Inflammatory macrophage treated with lipopolysaccharide for 4 hours (primary cell): ENCODE measurements at regions not wholly inside any gene's neighbourhood (a gene's known extent, or its start where the extent isn't known, plus 50 kb on each side); places are given as distances from the start of the nearest gene placed in this dataset.

Experiments
- DNase-seq: peaks from one replicate; pipeline ENCODE4 v3.0.0-alpha.2; 2020

DNA sequence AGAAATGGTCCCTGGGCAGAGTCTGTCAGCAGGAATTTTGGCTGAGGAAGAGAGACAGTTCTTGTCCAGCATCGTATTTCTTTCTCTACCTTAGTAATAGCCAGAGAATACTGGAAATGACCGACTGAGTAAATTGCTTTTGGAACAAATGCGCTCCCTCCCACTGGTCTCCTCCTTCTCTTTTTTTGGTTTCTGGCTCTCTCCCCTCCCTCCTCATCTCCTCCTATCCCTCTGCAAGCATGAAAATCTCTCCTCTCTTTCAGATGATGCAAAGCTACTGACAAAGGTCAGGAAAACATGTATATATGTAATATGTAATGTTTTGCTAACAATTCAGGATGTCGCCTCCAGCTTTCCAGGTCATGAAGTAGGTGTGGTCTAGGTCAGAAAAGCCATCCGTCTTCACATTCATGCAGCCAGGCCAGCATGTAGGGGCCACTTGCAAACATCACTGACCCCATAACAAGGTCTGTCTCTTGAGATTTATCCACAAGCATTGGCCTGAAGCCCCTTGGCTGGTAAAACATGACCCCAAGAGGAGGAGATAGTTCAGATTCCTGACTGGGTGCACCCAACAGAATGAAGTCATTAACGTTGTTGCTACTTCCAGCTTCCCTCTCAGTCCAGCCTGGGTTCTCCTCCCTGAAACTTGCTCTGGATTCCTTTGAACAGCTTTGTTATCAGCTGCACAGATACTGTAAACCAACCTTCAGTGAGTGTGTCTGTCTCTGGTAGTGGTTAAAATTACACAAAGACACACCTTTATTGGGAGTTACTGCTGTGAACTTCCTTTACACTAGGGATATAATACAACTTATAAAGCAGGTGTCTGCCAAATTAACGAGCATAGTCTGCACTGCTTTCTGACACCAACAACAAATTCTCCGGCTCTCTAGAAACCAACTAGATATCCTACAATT, 864.4 kb upstream of the KLHL29 start:
- no peak for DNase-seq

DNA sequence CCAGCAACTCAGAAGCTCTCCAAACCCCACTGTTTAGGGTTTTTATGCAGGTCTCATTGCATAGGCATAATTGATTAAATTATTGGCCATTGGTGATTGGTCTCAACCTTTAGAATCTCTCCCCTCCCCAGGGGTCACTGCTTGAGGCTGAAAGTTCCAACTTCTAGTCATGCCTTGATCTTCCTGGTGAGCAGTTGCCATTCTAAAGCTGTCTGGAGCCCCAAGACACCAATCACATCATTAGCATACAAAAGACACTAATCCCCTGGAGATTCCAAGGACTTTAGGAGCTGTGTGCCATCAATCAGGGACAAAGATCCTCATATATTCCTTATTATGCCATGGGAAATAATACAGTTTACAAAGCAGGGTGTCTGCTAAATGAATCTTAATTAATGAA, 863.4 kb upstream of the KLHL29 start:
- no peak for DNase-seq

DNA sequence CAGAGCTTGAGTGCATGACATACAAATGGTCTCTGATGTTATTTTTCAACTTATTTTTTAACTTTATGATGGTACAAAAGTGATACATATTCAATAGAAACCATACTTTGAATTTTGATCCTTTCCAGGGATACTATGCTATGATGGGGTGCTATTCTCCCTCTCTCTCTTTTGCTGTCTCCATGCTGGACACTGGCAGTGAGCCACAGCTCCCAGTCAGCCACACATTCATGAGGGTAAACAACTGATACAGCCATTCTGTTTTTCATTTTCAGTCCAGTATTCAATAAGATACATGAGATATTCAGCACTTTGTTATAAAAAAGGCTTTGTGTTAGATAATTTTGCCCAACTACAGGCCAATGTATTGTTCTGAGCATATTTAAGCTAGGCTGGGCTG, 859.3 kb upstream of the KLHL29 start:
- no peak for DNase-seq

DNA sequence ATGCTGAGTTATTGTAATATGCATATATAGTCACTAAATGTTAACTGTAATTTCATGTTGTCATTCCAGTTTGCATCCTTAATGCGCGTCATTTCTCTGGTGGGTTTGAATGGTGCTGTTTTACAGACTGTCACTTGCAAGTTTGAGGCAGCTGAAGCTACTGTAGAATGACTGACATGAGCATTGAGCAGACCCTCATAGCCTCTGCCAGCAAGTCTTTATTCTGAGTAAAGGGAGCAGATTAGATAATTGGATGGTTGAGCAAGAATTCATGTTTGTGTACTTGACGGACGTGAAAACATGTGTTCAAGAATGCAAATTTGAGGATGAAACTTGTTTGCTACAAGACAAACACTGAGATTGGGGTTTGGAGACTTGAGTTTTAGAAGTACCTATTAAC, 854.8 kb upstream of the KLHL29 start:
- no peak for DNase-seq

DNA sequence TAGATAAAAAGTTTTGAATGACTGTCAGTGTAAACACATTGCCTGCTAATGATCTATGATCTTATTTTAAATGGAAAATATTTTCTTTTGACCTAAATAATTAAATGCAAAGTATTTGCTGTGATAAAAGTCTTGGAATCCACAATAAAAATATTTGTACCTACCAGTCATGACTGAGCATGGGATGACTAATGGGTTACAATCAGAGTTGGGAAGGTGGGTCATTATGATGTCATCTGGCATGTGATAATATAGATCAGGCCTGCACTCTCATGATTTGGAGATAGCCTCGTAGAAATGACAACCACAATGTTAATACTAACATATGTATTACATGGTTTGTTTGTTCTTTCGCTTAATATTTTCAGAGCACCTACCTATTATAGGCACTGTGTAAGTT, 848.8 kb upstream of the KLHL29 start:
- no peak for DNase-seq

DNA sequence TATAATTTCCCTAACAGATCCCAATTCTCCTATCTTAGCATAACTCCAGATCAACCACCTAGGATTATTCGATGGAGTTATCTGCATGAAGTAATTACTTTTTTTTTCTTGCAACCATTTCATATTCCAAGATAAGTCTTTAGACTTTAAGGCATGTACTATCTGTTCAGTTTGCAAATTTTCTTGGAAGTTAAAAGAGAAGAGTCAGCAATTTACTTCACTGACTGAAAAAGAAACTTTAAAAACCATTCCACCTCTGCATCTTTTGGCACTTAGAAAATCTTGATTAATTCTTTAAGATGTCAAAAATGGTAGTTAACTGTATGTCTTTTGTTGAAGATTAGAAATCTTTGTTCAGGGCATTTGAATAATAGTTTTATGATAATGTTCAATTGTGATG, 830.5 kb upstream of the KLHL29 start:
- DNase-seq: no peak

DNA sequence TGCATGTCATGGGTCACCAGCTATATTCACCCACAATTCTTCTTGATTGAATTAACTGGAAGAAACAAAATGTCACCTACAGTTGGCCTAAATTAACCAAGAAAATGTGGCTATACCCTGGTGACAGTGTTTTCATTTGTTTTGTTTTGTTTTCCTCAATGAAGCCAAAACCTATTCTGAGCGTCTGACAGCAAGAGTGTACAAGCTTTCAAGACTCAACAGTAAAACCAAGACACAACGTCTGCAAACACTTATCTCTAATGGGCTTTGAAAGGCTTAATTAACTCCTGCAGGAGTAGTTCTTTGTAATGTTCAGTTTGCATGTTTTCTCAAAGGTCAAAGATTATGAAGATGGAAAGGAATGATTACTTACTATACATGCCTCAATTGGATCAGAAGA, 827.6 kb upstream of the KLHL29 start:
- no peak for DNase-seq

DNA sequence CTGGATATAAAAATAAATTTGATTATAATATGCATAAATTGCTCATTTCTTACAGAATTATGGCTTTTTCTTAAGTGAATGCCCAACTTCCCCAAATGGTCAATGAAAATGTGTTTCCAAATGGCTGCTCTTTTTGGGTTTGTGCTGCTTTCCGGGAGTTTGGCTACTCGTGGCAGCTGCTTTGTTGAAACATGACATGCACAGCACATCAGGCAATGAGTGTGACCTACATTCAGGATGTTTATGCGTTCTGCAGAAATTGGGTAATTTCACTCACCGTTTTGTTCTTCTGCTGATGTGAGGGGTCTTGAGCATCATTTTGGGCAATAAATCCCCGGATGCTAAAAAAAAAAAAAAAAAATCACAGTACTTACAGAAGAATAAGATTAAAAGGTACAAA, 825.0 kb upstream of the KLHL29 start:
- DNase-seq: no peak

DNA sequence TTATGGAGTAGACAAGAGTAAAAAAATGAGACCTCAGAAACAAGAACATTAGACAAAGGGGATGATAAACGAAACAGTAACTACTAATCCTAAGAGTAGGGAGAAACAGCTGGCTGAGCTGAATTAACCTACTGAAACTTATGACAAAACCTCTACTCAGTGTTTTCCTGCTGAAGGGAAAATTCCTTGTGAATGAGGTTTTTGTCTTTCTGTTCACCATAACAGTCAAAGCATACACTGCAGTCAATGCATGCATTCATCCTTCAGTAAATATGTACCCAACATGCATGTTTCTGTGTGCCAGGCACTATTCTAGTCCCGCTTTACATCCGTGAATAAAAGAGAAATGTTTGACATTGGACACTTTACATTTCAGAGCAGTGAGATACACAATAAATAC, 805.6 kb upstream of the KLHL29 start:
- DNase-seq: no peak

DNA sequence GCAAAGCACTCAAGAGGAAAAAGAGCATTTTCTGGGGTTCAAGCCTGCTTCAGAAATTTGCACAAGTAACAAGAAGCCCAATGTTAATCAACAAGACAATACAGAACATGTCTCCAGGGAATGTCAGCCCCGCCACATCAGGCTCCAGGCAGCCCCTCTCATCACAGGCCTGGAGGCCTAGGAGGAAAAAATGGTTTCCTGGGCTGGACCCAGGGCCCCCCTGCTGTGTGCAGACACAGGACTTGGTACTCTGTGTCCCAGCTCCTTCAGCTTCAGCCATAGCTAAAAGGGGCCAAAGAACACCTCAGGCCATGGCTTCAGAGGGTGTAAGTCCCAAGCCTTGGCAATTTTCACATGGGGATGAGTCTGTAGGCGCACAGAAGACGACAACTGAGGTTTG, 802.9 kb upstream of the KLHL29 start:
- no peak for DNase-seq

DNA sequence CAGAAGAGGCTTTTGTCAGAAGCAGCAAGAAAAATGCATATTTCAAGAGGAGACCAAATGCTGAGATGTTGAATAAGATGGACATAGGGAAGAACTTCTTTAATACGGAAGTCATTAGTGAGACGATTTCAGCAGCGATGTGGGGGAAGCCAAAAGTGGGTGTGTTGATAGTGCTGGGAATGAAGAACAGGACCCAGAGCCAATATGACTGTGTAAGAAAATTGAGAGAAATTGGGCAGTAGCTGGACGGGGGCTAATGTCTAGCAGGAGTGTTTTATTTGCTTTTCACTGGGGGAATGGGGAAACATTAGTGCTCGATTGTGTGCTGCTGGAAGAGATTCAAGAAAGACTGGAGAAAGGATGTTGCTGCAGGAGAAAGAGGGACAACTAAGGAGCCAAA, 788.7 kb upstream of the KLHL29 start:
- no peak for DNase-seq

DNA sequence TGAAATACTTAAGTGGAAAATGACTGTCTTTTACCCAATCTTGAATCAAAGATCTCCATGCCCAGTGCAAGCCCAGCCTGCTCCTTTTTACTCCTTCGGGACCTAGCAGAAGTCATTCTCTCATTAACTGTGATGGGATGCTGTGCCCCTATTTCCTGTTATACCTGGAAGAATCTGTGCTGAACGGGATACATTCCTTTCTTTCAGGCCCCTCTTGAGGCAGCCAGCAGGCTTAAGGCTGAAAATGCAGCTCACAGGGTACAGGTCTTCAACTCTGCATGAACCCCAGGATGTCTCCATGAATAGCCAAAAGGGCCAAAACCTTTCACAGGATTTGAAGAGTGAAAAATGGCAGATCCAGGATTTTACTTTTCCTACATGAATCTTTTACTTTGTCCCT, 784.8 kb upstream of the KLHL29 start:
- no peak for DNase-seq

DNA sequence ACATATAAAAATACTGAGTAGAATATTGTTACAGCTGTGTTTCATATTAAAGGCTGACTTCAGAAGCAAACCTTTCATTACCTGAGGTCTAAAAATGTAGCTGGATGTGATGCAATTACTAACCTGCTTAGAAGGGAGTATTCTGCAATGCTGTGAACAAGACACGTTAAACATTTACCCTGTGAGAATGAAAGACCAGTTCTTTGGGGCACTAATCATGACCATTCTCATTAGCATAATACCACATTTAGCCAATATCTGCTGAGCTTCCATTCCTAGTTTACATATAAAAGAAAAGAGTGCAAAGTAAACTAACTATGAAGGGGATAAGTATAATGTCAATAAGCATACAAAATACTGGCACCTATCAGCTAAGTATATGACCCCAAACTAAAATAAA, 784.0 kb upstream of the KLHL29 start:
- DNase-seq: no peak

DNA sequence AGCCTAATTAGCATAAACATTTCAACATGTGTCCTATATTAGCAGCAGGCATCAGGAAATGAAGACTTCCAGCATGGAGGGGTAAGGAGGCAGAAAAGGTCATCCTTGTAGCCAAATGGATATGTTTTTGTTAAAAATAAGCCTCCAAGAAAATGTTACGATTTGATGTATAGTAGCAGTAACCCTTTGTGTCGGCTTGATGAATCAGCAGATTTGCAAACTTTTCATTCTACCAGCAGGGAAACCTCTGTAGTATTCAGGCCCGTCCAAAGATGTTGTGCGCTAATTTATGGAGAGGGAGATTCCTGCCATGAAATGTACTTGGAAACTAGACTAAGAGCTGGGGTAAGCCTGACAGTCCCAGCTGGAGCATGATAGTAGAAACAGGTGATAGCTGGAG, 780.8 kb upstream of the KLHL29 start:
- DNase-seq: no peak

DNA sequence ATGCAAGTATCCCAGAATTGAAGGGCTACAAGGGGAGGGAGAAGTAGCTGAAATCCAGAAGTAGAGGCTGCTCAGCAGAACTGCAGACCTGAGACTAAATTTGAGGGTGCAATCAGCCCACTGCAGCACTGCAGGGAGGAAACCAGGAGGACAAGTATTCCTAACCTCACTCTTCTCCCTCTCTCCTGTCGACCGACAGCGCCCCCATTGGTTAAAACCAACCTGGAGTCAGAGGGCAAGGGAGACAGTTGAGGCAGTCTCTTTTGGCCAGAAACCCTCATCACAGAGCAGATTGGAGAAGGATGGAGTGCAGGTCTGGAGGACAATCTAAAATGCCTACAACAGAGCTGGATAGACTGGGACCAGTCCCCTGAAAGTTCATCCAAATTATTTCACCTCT, 768.9 kb upstream of the KLHL29 start:
- no peak for DNase-seq

DNA sequence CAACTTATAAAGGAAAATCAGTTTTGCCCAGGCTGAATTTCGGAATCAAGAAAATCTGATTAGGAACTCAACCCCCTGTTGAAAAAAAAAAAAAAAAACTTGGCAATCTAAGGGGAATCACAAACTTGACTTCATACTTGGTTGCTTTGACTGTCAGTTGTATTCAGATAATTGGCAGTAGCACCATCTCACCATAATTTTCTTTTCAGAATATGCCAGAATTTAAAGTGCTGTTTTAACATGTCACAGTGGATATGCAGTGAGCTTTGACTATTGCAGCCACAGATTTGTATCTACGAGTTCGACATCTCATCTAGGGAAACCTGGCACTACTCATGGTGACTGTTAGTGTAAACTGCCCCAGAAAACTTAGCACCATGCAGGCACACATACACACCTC, 761.4 kb upstream of the KLHL29 start:
- no peak for DNase-seq

DNA sequence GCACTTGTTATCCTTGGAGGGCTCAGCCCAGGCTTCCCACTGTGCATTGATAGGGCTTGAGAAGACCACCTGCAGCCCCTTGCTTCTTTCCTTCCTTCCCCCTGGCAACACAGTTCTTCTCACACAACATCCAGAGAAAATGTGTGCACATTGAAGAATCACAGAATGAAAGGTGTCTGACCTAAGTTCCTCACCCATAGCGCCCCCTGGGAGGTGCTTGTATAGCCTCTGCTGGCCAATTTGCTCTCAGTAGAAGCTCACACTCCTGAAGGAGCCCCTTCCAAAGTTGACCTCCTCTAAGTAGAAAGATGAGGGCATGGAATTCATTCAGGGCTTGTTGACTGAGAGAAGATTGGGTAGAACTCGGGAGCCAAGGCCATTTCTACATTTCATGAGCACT, 758.4 kb upstream of the KLHL29 start:
- no peak for DNase-seq

DNA sequence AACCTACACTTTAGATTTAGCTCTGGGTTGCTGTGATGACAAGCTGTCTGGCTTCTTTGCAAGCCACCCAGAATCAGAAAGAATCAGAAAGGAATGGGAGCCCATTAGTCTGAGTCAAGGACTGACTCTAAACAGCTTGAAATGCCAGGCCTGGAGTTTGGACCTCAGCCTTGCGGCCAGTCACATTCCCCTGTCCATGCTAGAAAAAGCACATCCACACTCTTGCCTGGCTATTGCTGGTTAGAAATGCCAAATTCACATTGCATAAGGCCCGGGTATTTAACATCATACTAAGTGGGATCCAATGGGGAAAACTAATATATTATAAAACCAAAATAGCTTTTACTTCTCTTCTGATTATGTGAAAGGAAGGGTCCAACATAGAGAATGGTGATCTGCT, 756.8 kb upstream of the KLHL29 start:
- DNase-seq: no peak

DNA sequence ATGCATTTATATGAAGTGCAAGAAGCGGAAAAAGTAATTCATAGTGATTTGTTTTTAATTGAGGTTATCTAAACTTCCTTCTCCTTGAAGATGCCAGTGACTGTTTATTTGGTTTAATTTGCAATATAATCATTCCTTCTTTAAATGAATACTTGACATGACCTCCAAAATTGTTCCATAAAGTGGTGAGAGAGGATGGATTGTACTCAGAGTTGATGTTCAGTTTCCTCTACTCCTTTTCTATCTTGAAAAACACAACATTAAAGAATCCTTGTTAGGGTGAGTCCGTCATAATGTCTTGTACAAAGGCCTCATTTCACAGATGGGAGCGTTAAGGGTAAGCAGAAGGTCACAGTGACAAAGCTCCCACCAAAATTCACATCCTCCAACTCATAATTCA, 756.1 kb upstream of the KLHL29 start:
- no peak for DNase-seq

DNA sequence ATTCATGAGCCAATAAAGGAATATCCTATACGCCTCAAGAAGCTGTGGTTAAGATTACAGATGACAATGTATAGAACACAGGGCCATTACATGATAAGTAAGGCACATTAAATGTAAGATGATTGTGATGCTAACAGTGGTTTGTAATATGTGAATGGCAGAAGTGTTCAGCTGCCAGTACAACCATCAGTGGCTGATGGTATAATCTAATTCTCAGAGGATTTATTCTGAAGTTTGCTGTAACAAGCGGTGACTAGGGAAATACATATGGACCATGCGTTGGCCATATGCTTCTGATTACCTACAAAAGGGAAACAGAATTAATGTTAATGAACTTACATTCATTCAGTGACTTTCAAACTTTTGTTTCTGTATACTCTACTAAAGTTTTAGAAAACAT, 750.8 kb upstream of the KLHL29 start:
- DNase-seq: no peak

DNA sequence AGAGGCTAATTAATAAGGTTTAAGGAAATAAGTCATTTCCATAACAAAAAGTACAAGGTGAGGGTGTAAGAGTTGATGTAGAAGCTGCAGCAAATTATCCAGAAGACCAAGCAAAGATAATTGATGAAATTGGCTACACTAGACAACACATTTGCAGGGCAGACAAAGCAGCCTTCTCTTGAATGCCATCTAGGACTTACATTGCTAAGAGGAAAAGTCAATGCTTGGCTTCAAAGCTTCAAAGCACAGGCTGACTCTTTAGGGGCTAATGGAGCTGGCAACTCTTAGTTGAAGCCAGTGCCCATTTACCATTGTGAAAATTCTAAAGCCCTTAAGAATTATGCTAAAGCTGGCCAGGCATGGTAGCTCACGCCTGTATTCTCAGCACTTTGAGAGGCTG, 728.6 kb upstream of the KLHL29 start:
- DNase-seq: no peak

DNA sequence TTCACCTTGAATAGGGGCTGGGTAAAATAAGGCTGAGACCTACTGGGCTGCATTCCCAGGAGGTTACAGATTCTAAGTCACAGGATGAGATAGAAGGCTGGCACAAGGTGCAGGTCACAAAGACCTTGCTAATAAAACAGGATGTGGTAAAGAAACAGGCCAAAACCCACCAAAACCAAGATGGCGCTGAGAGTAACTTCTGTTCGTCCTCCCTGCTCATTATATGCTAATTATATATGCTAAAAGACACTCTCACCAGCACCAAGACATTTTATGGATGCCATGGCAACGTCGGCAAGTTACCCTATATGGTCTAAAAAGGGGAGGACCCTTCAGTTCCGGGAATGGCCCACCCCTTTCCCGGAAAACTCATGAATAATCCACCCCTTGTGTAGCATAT, 711.5 kb upstream of the KLHL29 start:
- DNase-seq: no peak

DNA sequence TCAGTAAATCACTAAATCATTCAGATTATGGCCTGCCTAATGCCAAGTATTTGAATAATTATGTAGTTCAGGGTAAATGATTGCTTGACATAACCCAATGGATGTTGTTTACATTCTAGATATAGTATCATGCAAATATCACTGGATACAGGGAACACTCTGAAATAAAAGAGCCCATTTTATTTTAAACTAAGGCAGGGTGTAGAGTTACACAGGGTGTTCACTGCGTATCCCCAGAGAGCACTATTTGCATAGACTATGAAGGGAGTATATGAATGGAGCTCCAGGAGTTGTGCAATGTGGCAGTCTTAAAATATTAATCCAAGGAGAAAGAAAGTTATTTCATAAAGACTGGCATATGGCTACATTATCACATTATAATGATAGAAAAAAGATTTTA, 701.1 kb upstream of the KLHL29 start:
- DNase-seq: no peak

DNA sequence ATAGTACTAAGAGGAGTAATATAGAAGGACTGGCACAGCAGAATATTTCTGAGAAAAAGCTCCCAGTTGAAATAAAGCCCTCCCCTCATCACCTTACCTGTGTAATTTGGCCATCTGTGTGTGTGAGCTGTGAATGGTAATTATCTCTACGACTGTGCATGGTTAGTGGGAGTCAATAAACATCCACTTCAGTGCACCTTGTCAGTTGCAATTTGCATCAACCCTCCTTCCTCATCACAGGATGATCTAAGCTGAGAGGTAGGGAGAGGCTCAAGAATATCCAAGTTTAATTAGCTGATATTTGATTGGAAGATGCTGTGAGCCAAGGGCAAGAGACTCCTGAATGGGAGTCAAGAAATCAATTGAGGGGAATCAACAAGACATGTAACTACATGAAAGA, 694.9 kb upstream of the KLHL29 start:
- DNase-seq: no peak

DNA sequence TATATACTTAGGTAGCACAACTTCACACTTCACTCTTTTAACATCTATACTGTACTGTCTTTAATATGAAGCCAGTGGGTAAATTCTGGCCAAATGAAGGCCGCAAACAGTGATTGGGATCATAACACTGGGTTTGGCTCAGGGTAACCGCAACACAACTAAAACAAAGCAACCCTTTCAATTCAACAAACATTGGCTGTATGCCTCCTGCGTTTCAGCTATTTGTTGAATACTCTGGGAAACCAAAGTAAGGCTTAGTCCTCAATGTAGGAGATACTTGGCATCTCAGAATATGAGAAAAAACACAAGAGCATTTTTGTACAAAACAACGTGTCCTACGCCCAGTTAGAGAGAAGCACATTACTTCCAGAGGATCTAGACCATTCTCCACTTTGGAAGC, 693.3 kb upstream of the KLHL29 start:
- DNase-seq: no peak
